ENCODE measurements at regions not wholly inside any gene's neighbourhood (a gene's known extent, or its start where the extent isn't known, plus 50 kb on each side); places are given as distances from the start of the nearest gene placed in this dataset.

GRCh38 chr15:93247466-93248121 is 158.6 kb upstream of the RGMA start:
- DNase-seq = no peak

DNA sequence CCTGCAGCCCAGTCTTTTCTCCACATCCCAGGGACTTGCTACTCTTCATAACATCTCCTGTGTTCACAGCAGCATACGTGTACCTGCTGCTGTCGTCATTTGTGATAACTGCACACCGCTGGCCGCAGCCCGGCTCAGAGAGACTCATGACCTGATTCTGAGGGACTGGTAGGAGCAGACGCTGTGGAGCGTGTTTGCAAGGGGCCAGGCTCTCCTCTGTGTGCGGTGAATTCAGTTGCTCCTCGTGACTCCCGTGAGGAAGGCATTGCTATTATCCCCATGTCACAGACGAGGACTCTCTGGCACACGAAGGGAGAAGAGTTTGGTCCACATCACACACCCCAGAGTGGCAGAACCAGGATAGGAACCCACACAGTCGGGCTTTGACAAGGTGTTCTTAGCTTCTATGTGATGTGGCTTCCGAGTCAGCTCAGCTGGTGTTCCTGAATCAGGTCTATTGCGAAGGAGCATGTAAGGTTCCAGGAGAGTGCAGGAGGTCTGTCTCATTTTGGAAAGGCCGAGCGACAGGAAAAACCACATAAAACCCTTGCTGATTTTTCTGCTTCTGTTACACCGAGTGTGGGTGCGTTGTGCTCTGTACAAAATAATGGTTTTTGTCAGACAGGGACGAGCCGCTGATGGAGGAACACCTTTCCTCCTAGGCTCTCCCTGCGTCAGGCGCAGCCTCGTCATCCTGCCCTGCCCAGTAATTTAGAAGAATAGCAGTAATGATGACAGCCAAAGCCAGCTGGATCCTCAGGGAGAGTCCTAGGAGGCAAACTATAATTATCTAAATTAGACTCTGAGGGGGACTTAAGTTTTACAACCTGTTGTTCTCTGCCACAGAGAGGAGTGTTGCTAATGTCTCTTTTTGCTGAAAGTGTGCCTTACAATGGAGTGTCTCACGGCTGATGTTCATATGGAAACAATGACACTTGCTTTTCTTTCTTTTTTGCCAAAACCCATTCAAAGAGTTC is 157.5 kb upstream of the RGMA start:
- no peak for DNase-seq

- no peak for DNase-seq
Measured at GRCh38 chr15:93245661-93246042, 156.6 kb upstream of the RGMA start.

DNA sequence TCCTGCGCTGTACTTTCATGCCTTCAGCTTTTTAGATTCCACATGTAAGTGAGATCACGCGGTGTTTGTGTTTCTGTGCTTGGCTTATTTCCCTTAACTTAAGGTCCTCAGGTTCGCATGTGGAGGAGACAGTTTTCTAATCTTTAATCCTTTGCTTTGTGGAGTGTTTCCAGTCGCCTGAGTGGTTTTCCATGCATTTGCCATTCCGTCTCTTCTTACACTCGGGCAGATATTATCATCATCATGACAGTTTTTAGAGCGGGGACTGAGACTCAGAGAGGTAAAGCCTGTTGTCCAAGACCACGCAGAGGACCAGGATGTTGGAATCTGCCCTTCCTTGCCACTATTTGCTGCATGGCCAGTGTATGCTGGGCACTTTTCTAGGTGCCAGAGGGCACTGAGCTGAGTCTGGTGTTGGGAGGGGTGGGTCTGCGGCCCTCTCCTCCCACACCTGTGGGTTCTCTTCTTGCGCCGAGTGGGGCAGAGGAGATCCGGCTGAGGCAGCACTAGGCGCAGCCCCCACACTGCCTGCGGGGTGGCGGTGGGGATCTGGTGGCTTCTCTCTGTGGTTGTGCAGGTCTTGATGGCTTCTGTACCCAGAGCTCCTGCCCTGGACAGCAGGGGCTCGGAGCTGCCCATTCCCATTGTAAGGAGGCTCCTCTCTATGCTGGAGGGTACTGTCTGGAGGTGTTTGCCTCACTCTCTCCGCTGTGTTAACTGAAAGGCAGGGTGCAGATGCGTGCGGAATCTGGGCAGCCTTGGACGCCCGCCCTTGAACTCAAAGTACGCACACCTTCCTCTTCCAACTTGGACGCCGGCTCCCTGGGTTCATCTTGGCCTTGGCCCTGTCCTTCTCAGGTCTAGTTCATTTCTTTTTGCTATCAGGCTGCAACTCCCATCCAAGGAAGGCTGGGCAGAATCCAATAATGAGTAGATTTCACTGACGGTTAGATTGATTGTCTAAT is 156.0 kb upstream of the RGMA start:
- DNase-seq = no peak

DNA sequence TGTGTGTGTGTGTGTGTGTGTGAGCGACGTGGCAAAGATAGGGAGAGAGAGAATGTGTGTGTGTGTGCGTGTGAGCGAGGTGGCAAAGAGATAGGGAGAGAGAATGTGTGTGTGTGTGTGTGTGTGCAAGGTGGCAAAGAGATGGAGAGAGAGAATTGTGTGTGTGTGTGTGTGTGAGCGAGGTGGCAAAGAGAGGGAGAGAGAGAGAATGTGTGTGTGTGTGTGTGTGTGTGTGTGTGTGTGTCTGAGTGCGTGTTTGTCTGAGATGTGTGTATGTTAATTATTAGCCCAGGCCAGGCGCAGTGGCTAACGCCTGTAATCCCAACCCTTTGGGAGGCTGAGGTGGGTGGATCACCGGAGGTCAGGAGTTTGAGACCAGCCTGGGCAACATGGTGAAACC is 154.6 kb upstream of the RGMA start:
- DNase-seq = no peak

GRCh38 chr15:93241696-93242585 is 152.9 kb upstream of the RGMA start:
- DNase-seq = no peak

GRCh38 chr15:93239993-93240392 is 151.0 kb upstream of the RGMA start:
- DNase-seq = no peak

GRCh38 chr15:93239591-93239990 is 150.6 kb upstream of the RGMA start:
- no peak for DNase-seq

DNA sequence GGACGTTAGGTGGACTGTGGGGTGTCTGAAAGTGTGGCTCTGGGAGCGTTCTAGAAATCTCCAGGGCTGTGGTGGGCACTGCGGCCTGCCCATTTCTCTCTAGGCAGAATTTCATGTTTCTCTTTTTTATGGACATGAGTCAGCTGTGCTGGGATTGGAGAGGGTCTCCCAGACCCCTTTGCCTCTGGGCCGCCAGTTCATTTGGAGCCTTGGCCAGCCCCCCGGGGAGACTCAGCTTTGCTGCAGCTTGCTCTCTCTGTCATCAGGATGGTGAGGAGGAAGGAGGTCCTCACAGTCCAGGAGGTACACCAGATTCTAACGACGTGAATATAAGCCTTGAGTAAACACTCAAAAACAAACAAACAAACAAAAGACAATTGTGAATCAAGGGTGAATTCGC is 149.6 kb upstream of the RGMA start:
- no peak for DNase-seq

DNA sequence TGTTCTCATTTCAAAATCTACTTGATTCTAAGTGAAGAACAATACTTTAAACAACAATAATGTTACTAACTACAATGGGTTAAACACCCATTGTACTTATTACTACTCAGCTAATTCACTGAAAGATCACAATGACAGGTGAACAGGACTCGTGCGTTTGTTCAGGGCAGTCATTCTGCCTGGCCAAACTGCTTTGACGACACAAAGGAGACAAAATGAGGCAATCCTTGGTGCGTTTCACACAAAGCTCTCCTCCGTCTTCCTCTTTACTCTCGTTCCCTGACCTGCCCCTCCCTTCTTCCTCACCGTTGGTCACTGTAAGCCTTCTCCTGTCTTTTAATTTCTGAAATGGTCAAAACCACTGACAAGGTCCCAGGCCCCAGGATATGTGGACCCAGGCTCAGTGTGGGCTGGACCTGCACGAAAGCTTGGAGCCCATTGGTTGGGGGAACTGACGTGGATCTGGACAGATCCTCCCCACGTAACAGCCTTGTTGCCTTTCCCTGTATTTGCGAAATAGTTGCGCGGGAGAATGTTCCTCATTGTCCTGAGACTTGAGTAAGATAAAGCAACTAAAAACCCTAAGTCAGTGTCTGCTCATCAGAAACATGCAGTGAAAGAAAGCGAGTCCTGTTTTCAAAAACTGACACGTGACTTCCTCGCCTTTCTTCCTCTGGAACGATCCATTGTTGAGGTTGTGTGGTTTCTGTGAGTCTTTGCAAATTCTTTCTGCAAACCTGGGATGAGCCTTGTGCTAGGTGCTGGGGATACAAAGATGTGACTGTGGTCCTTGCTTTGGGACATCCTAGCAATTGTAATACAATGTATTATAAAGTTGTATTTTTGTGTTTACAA is 147.1 kb upstream of the RGMA start:
- DNase-seq = no peak

- no peak for DNase-seq
Measured at GRCh38 chr15:93235269-93235668, 146.3 kb upstream of the RGMA start.

DNA sequence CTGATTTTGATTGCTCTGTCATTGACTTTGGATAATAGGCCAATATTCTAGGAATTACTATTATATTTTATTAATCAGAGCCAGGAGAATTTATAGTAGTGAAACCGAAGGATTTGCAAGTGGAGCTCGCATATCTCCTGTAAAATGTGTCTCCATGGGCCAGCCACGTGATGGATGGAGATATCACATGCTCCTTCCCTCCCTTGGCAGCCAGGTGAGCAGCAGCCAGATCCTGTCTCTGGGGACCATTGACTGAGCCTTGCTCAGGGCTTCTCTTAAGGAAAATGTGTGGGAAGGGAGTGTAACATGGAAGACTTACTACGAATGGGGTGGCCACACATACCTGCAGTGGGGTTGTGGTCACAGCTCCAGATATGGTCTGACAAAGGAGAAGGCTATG is 144.7 kb upstream of the RGMA start:
- no peak for DNase-seq

DNA sequence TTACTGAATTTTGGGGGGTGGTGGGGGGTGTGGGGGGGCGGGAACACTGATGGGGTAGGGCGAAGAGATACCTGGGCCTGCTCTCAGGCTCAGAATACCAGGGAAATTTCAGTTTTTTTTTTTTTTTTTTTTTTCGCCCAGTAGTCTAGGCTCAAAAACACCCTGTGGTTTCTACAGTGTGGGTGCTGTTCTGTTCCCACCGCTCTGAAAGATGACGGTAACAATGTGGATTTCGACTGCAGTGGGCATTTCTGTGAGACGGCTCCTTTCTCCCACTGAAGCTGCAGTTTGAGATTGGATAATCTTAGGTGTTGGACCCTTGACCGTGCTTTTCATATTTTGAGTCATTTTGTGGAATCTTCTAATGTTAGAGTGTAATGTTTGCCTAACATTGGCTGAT is 143.8 kb upstream of the RGMA start:
- DNase-seq = no peak

DNA sequence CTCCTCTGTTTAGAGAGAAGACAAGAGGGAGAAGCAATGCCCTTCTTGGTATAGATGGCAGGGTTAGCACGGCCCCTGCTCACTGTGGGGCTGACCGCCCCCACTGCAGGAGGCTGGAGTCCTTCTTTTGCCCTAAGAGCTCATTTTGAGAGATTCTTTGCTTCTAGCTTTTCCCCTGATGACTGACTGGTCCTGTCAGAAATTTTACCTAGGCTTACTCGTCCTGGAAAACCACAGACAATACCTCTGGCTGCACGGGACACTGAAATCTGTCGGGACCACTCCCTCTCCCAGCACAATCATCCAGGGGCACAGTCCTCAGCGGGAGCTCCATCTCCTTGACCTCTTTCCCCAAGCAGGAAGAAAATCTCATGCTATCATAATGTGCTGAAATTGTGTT is 143.0 kb upstream of the RGMA start:
- no peak for DNase-seq

- no peak for DNase-seq
Measured at GRCh38 chr15:93231261-93231925, 142.4 kb upstream of the RGMA start.

DNA sequence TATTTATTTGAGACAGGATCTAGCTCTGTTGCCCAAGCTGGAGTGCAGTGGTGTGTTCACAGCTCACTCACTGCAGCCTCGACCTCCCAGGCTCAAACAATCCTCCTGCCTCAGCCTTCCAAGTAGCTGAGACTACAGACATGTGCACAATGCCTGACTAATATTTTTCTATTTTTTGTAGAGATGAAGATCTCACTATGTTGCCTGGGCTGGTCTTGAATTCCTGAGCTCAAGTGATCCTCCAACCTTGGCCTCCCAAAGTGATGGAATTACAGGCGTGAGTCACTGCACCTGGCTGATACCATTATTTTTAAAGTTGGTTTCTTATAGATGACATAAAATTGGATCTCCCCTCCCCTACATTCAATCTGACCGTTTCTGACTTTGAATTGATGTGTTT is 139.5 kb upstream of the RGMA start:
- no peak for DNase-seq

GRCh38 chr15:93223803-93224202 is 134.8 kb upstream of the RGMA start:
- DNase-seq = no peak

- DNase-seq = no peak
Measured at GRCh38 chr15:93221759-93222158, 132.7 kb upstream of the RGMA start.

GRCh38 chr15:93219859-93220420 is 130.9 kb upstream of the RGMA start:
- no peak for DNase-seq

- no peak for DNase-seq
Measured at GRCh38 chr15:93217343-93217742, 128.3 kb upstream of the RGMA start.
